ENCODE measurements at regions not wholly inside any gene's neighbourhood (a gene's known extent, or its start where the extent isn't known, plus 50 kb on each side); places are given as distances from the start of the nearest gene placed in this dataset.

- ChIA-PET POLR2A (no interaction called here), CTCF (no interaction called here)
- H3K27ac Mint-ChIP-seq = no peak overlapping the region
- ATAC-seq (ENCODE audit: poor library complexity) = no peak
- DNase-seq = no peak
- peaks cover 3% of the 10 kb centered on the region for H3K9me3 Mint-ChIP-seq
- Histone ChIP-seq H3K9me3 (ENCODE audit: control insufficient read depth in 1 of 2, insufficient read depth in 1 of 2, low read length in 2 of 2) (peaks cover 3 to 8% of the 10 kb centered on the region in 2 experiments), H3K36me3 (ENCODE audit: insufficient read depth, low read length) (no peaks in the 10 kb centered on the region), H3K27me3 (ENCODE audit: control insufficient read depth in 1 of 2, insufficient read depth in 2 of 2, low read length in 2 of 2) (no peaks in the 10 kb centered on the region), H3K27ac (ENCODE audit: low read depth in 1 of 2, low read length in 2 of 2) (no peak overlapping the region), H3K4me3 (ENCODE audit: low read length) (no peak overlapping the region), H3K4me1 (ENCODE audit: insufficient read depth, low read length) (no peaks in the 10 kb centered on the region)
- H3K36me3 Mint-ChIP-seq (ENCODE audit: low read depth) = no peaks in the 10 kb centered on the region
- intact Hi-C loops (cut with DNase I, micrococcal nuclease) = no loop called here
- H3K27me3 Mint-ChIP-seq = no peaks in the 10 kb centered on the region
- no peaks in the 10 kb centered on the region for H3K4me1 Mint-ChIP-seq (ENCODE audit: low read depth)
- TF ChIP-seq CTCF (IDR thresholded peaks at IDR 0.05) = no peak
- no peak overlapping the region for H3K4me3 Mint-ChIP-seq
Observed at GRCh38 chr13:65882810-65883209, 1347.3 kb downstream of the PCDH9 start.

GRCh38 chr13:65881561-65882155 is 1348.5 kb downstream of the PCDH9 start:
- no peaks in the 10 kb centered on the region for H3K4me1 Mint-ChIP-seq (ENCODE audit: low read depth)
- intact Hi-C loops (cut with DNase I, micrococcal nuclease) = no loop called here
- TF ChIP-seq CTCF (IDR thresholded peaks at IDR 0.05) = no peak
- no peak overlapping the region for H3K4me3 Mint-ChIP-seq
- DNase-seq (no peak), ATAC-seq (ENCODE audit: poor library complexity) (no peak)
- no peaks in the 10 kb centered on the region for H3K36me3 Mint-ChIP-seq (ENCODE audit: low read depth)
- Histone ChIP-seq H3K27me3 (ENCODE audit: control insufficient read depth in 1 of 2, insufficient read depth in 2 of 2, low read length in 2 of 2) (no peaks in the 10 kb centered on the region), H3K4me1 (ENCODE audit: insufficient read depth, low read length) (no peaks in the 10 kb centered on the region), H3K4me3 (ENCODE audit: low read length) (no peak overlapping the region), H3K27ac (ENCODE audit: low read depth in 1 of 2, low read length in 2 of 2) (no peak overlapping the region), H3K36me3 (ENCODE audit: insufficient read depth, low read length) (no peaks in the 10 kb centered on the region), H3K9me3 (ENCODE audit: control insufficient read depth in 1 of 2, insufficient read depth in 1 of 2, low read length in 2 of 2) (peaks cover 5 to 8% of the 10 kb centered on the region in 2 experiments)
- POLR2A ChIA-PET = no interaction called here
- H3K9me3 Mint-ChIP-seq = peaks cover 3% of the 10 kb centered on the region
- no peaks in the 10 kb centered on the region for H3K27me3 Mint-ChIP-seq
- CTCF ChIA-PET = no interaction called here
- H3K27ac Mint-ChIP-seq = no peak overlapping the region

GRCh38 chr13:65875031-65875430 is 1355.1 kb downstream of the PCDH9 start:
- Mint-ChIP-seq H3K4me1 (ENCODE audit: low read depth) (no peaks in the 10 kb centered on the region), H3K4me3 (no peak overlapping the region), H3K27ac (no peak overlapping the region), H3K27me3 (no peaks in the 10 kb centered on the region), H3K36me3 (ENCODE audit: low read depth) (no peaks in the 10 kb centered on the region), H3K9me3 (peaks cover 7% of the 10 kb centered on the region)
- Histone ChIP-seq H3K36me3 (ENCODE audit: insufficient read depth, low read length) (no peaks in the 10 kb centered on the region), H3K4me1 (ENCODE audit: insufficient read depth, low read length) (no peaks in the 10 kb centered on the region), H3K4me3 (ENCODE audit: low read length) (no peak overlapping the region), H3K27ac (ENCODE audit: low read depth in 1 of 2, low read length in 2 of 2) (no peak overlapping the region), H3K27me3 (ENCODE audit: control insufficient read depth in 1 of 2, insufficient read depth in 2 of 2, low read length in 2 of 2) (no peaks in the 10 kb centered on the region), H3K9me3 (ENCODE audit: control insufficient read depth in 1 of 2, insufficient read depth in 1 of 2, low read length in 2 of 2) (peaks cover 0 to 4% of the 10 kb centered on the region in 2 experiments)
- ATAC-seq (ENCODE audit: poor library complexity) (no peak), DNase-seq (no peak)
- intact Hi-C loops (cut with DNase I, micrococcal nuclease) = no loop called here
- CTCF ChIA-PET = no interaction called here
- POLR2A ChIA-PET = no interaction called here
- TF ChIP-seq CTCF (IDR thresholded peaks at IDR 0.05) = no peak
